HG03575 (cell line): ENCODE measurements at regions not wholly inside any gene's neighbourhood (a gene's known extent, or its start where the extent isn't known, plus 50 kb on each side); places are given as distances from the start of the nearest gene placed in this dataset.

Experiments
- ATAC-seq: cut with Tn5 transposase; IDR thresholded peaks from one replicate; pipeline ENCODE4 v1.9.1; 2021; ENCODE audit not compliant: unreplicated experiment, insufficient number of reproducible peaks, low FRiP score; ENCODE audit errors: extremely low read depth

DNA sequence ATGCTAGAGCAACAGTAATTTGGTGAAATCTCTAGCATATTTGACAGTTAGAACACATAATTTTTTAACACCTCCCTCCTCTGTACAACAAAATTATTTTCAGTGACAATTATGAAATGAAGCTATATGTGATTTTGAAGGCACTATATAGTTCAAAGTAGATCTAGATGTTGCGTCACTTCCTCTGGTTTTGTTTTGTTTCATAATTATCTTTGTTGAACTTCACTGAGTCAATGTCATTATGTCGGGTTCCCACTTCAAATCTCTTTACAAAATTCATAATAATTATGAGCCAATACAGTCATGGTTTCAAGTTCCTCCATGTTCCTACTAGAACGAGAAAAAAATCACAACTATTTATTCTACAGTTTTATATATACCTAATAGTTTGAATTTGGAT, 254.8 kb upstream of the PLXNA2 start:
- ATAC-seq, result no peak

DNA sequence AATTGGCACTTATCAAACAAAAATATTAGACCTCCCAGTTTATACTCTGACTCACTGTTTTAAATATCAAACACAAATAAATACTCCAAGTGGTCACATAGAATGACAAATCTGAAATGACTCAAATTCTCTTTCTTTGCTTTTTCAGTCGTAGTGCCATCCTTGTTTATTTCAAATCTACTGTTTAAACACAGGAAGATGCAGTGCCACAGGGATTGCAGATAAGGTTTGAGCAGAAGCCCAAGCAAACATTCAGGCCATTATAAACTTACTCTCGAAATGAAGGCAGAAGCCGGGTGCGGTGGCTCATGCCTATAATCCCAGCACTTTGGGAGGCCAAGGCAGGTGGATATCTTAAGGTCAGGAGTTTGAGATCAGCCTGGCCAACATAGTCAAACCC, 255.4 kb upstream of the PLXNA2 start:
- no peak for ATAC-seq

DNA sequence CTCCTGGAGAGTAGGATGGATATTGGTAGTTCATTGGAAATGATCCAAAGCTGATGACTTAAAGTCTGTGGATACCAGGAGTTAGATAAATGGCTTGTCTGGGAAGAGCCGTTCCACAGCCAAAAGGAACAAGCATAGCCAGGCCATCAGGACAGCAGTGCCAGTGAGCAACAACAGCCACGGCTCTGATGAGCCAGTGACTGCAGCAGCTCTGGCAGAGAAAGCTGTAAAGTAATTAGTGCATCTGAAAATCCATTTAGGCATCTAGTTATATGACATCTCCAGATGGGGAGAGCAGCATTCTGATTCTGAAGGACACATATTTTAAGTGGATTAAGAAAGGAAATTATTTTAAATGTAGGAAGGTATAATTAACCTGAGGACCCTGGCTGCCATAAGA, 256.2 kb upstream of the PLXNA2 start:
- ATAC-seq, result no peak

DNA sequence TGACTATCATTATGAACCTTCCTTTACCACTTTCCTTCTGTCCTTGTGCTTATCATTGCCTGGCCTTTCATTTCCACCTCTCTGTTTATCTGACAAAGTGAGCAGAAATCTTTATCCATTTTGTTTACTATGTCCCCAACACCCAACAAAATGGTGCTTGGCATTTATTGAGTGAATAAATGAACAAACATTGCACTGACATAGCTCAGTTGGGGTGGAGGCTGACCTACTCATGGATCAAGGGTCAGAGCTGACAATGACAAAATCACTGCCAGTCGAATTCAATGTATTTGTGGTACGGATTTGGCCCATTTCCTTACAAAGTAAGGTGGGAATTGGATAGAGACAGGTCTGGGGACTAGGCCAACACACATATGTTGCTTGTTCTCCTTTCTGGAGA, 257.4 kb upstream of the PLXNA2 start:
- ATAC-seq, result no peak

DNA sequence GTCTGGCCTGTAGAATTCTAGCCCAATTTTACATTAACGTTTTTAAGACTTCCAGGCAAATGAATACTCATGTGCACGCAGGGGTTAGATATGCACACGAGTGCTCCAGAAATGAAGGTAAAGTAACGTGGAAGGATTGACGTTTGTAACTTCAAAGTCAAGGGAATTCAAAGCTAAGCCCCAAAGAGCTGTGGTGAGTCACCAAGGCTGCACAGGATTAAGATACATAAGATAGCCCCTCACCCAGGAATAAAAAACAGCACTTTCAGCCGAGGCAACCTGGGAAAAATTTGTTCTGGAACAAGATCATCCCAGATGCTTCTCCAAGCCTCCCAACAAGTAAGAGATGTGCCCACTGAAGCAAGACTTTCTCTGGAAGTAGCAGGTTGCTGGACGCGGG, 259.6 kb upstream of the PLXNA2 start:
- no peak for ATAC-seq

DNA sequence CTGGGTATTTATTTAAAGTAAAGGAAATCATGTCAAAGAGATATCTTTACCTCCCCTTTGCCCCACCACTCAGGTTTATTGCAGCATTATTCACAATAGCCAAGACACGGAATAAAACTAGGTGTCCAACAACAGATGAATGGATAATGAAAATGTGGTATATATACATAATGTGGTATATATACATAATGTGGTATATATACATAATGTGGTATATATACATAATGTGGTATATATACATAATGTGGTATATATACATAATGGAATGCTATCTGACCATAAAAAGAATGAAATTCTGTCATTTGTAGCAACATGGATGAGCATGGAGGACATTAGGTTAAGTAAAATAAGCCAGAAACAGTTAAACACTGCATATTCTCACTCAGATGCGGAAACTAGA, 262.6 kb upstream of the PLXNA2 start:
- ATAC-seq, result no peak

DNA sequence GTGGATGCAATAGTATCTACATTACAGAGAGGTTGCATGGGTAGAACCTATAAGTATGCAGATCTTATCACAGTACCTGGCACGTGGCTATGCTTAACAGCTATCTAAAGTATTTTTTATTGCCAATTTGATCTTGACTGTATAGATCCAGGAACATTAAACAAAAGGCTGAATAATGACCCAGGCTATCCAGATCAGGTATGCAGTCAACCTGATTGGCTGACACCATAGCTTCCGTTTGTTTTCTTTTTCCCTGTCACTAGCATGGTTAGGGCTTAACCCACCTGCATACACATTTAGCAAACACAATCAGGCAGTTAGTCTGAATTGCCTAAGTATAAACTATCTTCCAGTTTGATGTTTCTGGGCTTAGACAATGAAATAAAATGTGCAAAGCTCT, 264.9 kb upstream of the PLXNA2 start:
- ATAC-seq, result no peak

DNA sequence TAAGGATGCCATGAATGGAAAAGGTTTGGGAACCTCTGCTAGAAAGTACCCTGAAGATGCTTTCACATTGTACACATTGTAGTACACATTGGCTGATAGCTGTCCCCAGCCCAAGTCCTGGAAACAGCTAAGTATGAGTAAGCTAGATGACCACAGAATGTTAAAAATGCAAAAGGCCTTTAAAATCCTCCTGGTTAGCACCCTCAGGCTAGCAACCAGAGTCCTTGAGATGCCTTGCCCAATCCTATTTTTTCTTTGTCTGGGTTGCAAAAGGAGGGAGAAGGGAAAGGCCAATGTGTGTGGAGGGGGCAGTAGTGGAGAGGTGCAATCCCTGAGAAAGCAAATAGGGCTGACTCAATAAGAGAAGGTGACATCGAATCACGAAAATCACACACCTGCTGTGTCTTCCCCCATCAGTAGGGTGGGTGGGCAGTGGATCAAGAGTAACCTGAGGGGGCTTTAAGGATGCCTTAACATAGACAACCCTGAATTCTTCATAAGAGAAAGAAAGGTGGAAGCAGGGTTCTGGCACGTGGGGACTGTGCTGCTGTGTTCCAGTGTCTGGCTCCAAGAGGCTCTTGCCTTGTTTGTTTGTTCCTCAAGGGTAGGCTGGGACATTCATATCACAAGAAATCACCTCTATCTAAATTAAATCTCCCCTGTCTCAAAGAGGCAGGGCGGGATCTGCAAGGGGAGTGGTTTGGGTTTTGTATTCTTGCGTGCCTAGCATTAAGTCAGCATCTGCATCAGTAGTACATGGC, 266.2 kb upstream of the PLXNA2 start:
- no peak for ATAC-seq

DNA sequence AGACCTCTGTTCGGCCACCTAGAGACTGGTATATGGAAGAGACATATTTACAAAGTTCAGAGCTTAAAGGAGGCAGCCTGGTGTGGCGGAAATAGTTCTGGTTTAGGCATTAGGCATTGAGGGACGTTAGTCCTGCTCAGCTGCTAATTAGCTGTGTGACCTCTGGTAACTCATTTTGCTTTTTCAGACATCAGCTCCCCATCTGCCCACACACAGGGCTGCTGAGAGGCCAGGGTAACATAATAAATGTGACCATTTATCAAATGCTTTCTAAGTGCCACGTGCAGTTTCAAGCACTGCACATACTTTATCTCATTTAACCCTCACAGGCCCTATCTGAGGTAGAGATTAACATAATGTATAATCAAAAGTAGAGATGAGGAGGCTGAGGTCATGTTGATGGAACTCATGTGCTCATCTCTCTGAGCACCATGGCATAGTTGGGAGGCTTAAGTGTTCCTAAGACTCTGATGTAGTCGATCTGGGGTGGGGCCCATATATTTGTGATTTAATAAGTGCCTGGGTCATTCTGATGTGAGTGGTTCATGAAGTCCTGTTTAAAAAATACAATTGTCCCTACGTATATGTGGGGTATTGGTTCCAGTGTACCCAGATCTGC, 267.2 kb upstream of the PLXNA2 start:
- ATAC-seq, result no peak

DNA sequence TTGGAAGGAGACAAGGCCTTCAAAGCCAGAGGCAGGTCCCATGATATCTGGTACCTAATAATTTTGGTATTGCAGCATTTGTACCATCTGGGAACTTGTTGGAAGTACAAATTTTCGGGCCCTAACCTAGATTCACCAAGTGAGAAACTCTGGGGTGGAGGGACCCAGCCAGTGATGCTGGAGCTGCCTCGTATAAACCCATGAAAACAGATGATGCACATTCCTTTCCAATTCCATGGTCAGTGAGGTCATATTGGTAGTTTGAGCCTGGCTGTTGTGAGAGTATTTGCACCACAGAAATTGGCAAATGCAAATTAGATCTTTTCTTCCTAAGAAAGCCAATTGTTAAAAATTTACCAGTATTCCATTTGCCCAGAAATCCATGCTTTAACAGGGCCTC, 269.6 kb upstream of the PLXNA2 start:
- no peak for ATAC-seq

DNA sequence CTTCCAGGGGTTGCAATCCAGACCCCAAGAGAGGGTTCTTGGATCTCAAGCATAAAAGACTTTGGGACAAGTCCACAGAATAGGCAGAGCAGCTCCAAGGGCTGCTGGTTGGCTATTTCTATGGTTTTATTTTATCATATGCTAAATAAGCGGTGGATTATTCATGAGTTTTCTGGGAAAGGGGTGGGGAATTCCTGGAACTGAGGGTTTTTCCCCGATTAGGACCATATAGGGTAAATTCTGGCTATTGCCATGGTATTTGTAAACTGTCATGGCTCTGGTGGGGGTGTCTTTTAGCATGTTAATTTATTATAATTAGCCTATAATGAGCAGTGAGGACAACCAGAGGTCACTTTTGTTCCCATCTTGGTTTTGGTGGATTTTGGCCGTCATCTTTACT, 270.9 kb upstream of the PLXNA2 start:
- ATAC-seq, result no peak

DNA sequence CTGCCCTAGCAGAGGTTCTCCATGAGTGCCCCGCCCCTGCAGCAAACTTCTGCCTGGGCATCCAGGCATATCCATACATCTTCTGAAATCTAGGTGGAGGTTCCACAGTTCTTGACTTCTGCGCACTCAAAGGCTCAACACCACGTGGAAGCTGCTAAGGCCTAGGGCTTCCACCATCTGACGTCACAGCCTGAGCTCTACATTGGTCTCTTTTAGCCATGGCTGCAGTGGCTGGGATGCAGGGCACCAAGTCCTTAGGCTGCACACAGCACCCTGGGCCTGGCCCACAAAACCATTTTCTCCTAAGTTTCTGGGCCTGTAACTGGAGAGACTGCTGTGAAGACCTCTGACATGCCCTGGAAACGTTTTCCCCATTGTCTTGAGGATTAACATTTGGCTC, 272.6 kb upstream of the PLXNA2 start:
- no peak for ATAC-seq

DNA sequence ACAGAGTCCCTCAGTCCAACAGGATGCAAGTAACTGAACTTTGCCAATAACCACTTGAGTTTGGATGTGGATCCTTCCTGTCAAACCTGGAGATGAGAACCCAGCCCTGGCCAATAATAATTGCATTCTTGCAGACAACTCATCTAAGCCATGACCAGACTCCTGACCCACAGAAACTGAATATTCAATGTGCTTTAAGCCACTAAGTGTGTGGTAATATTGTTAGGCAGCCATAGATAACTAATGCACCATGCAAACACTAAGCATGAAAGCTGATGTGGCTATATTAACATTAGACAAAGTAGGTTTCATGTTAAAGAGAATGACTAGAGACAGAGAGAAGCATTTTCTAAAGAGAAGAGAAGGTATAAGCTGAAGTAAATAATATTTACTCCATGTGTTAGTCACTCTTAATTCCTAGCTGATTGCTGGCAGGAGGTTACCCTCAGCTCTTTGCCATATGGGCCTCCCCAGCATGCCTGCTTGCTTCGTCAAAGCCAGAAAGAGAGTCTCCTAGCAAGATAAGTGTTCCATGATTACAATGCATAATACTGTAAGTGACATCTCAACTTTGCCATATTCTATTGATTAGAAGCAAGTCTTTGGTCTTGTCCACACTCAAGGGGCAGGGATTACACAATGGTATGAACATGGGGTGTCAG, 276.4 kb upstream of the PLXNA2 start:
- ATAC-seq, result no peak

DNA sequence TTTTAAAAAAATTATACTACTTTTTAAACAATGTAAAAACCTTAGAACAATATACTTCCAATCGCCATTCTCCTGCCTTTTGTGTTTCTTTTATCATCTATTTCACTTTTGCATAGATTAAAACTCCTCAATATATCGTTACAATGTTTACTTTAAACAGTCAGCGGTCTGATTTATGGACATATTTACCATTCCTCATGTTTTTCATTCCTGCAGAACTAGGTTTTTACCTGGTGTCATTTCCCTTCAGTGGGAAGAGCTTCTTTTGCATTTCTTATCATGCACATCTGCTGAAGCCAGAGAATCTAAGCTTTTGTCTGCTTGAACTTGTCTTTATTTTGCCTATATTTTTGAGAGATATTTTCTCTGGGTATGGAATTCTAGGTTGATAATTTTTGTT, 277.4 kb upstream of the PLXNA2 start:
- no peak for ATAC-seq

DNA sequence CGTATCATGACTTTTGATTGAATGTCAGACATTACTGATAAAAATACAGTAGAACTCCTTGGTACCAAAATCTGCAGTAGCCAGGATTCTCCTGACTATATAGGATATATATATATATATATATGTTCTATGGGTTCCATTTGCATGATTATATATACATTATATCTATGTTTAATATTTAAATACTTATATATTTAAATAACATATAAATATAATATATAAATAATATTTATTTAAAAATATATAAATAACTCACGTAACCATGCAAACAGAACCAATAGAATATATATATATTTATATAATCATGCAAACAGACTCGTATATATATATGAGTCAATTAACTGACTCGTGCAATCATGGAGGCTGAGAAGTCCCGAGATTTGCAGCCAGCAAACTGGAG, 278.8 kb upstream of the PLXNA2 start:
- ATAC-seq, result no peak

DNA sequence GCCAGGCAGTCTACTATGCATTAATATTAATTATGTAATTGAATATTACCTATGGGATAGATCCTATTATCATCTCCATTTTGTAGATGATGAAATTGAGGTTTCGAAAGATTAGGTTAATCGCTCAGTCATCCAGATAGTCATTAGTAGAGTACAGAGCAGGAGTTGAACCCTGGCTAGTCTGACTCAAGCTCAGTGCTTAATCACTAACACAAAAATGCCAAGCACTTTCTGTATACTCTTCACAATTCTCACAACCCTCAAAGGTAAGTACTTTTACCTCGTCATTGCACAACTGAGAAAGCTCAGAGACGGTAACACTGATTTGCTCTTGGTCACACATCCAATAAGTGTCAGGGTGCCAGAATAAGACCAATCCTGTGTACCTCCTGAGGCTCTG, 280.2 kb upstream of the PLXNA2 start:
- ATAC-seq, result no peak

DNA sequence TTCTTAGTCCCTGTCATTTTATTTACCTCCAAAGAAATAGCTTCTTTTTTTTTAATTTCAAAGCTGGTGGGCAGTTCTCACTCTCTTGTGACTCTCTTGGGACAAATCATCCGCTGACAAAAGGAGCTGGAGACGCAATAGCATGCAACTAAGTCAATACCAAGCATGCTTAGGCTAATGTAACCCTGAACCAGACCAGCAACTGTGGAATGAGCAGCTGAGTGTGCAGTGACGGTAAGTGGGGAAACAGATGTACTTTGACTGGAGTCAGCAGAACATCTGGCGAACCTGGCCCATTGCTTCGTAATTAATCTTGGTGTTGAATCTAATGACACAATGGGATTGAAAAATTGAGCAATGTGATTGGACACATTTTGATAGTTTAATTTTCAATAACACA, 280.7 kb upstream of the PLXNA2 start:
- ATAC-seq, result no peak

DNA sequence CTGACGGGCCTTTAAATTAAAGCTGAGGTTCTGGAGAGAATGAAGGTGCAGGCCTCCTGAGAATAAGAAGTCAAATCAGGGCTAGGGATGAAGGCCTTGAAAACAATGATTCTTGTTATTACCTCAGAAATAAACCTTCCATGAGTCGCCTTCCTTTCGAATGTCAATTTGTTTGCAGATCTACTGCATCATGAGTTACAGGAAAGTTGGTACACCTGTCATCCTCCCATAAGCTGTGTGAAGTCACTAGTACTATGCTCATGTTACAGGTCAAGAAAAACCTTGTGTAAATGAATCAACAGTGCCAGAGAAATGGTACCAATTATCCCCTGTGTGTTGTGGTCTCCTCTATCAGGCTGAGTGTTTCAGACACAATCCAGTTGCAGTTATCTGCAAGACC, 281.2 kb upstream of the PLXNA2 start:
- no peak for ATAC-seq

DNA sequence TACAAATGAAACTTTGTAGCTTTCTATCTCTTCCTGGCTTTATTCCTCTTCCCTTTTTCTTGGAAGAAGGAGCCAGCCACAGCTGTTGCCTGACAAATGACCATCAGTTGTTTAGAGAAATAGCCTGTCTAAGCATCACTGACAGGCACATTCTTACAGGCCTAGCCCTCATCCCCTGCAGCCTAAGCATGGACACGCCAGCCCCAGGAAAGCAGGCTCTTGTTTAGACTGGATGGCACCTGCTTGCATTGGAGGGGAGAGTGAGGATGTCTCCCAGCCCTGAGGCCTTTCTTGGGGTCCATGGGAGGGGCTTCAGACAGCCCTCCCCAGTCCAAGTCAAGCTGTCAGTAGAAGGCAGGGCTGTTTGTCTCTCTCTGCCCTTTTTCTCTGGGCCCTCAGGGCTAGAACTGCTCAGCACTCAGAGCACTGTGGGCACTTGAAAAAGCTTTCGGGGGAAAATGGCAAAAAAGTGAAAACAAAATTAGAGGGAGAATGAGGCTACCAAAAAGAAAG, 282.5 kb upstream of the PLXNA2 start:
- no peak for ATAC-seq

DNA sequence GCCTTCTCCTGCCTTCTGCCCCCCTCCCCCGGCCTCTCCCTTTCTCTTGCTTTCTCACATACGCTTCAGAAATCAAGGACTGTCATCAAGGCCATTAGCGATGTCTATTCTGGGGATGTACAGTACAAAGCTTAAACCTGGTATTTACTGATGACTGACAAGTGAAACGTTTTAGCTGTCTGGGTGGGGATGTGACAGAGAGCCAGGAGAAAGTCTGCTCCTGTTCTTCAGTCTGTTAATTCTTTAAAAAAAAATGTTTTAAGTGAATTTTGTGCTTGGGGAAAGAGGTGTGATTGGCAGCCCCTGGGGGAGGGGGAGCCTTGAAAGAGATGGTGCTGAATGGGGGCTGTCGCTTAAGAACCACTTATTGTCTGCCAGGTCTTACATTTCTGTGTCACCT, 283.0 kb upstream of the PLXNA2 start:
- no peak for ATAC-seq
